RWPE2 (cell line): ENCODE measurements at regions not wholly inside any gene's neighbourhood (a gene's known extent, or its start where the extent isn't known, plus 50 kb on each side); places are given as distances from the start of the nearest gene placed in this dataset.

Source experiments
- ATAC-seq: fragments of 200-7000 bp; cut with Tn5 transposase; 3 replicates; pipeline ENCODE4 v1.9.1; 2021; ENCODE audit warnings: low read depth
- DNase-seq: peaks from one replicate; pipeline ENCODE4 v3.0.0-alpha.2; 2020; ENCODE audit warnings: low spot score
- H3K27ac ChIP-seq: fragments of 450-650 bp; 2 replicates; pipeline ENCODE4 v1.5.1; 2017; ENCODE audit warnings: mild to moderate bottlenecking; ENCODE audit not compliant: poor library complexity, severe bottlenecking
- H3K27me3 ChIP-seq: fragments of 250-450 bp; sonication (Bioruptor Pico); 2 replicates; pipeline ENCODE4 v1.5.1; 2021; ENCODE audit warnings: mild to moderate bottlenecking, moderate library complexity; ENCODE audit not compliant: insufficient read depth, poor library complexity, severe bottlenecking
- H3K36me3 ChIP-seq: fragments of 250-450 bp; sonication (Bioruptor Pico); 2 replicates; pipeline ENCODE4 v1.5.1; 2020; ENCODE audit warnings: low read depth, mild to moderate bottlenecking, moderate library complexity
- H3K4me1 ChIP-seq: fragments of 250-450 bp; sonication (Bioruptor Pico); 2 replicates; pipeline ENCODE4 v1.5.1; 2021; ENCODE audit warnings: mild to moderate bottlenecking, moderate library complexity; ENCODE audit not compliant: insufficient read depth, poor library complexity, severe bottlenecking
- H3K4me3 ChIP-seq: fragments of 250-450 bp; sonication (Bioruptor Pico); 2 replicates; pipeline ENCODE4 v1.5.1; 2021; ENCODE audit warnings: mild to moderate bottlenecking, moderate library complexity; ENCODE audit not compliant: severe bottlenecking
- H3K9me3 ChIP-seq: fragments of 250-450 bp; sonication (Bioruptor Pico); 2 replicates; pipeline ENCODE4 v1.5.1; 2021; ENCODE audit warnings: mild to moderate bottlenecking, moderate library complexity; ENCODE audit not compliant: severe bottlenecking
- TF ChIP-seq, protein P1 (sequence below): fragments of 450-650 bp; IDR thresholded peaks from one replicate; pipeline ENCODE4 v1.5.1; 2017; ENCODE audit warnings: mild to moderate bottlenecking, moderate library complexity; ENCODE audit not compliant: poor library complexity, severe bottlenecking

DNA sequence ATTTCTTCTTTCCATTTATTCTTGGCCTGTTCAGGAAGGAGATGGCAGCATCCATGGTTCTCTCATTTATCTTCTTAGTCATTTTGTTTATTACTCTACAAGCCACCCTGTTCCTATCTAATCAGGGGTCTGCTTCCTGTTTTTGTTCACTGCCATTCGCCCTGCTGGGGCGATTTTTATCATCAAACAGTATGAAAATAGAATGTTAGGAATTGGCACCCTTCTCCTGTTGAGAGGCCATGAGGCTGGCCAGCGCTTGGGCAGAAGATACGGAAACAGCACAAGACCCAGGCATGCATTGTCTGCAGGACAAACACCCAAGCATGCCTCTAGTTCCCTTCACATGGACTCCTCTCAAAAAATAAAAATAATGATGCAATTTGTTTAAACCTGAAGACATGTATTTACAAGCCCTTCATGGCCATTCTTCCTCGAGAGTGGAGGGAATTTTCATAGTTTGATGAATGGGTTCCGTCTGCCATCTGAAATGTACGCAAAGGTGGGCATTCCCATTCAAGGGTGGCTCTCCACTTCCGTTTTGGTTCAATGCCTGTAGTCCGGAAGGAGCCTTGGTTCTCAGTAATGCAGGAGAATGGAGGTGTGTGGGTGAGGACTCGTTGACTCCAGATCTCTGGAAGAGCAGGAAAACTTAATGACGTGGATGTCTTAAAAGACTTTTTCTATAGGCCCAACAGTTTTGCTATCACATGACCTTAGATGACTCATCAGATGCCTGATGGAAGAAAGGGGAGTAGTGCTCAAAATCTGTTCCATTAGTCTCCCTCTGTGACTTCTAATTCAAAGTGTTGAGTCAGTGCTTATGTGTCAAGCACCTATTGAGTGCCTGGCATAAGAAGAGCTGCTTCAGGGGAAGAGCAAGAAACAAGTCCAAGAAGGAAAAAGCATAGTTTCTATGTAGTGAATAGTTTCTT, 252.4 kb upstream of the TBX3 start:
- H3K27ac ChIP-seq = peak overlapping the region; percentile 27

GRCh38 chr12:114935658-114936057, 251.7 kb upstream of the TBX3 start:
- TF ChIP-seq, protein P1, sequence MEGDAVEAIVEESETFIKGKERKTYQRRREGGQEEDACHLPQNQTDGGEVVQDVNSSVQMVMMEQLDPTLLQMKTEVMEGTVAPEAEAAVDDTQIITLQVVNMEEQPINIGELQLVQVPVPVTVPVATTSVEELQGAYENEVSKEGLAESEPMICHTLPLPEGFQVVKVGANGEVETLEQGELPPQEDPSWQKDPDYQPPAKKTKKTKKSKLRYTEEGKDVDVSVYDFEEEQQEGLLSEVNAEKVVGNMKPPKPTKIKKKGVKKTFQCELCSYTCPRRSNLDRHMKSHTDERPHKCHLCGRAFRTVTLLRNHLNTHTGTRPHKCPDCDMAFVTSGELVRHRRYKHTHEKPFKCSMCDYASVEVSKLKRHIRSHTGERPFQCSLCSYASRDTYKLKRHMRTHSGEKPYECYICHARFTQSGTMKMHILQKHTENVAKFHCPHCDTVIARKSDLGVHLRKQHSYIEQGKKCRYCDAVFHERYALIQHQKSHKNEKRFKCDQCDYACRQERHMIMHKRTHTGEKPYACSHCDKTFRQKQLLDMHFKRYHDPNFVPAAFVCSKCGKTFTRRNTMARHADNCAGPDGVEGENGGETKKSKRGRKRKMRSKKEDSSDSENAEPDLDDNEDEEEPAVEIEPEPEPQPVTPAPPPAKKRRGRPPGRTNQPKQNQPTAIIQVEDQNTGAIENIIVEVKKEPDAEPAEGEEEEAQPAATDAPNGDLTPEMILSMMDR = no peak
- peak overlapping the region; percentile 27 for H3K27ac ChIP-seq
- DNase-seq (no peak), ATAC-seq (no peak)
- H3K4me3 ChIP-seq = no peak overlapping the region
- H3K9me3 ChIP-seq = no peaks in the 10 kb centered on the region
- H3K4me1 ChIP-seq = peaks cover 35% of the 10 kb centered on the region
- no peaks in the 10 kb centered on the region for H3K27me3 ChIP-seq
- H3K36me3 ChIP-seq = no peaks in the 10 kb centered on the region

More for the DNA sequence above, 252.4 kb upstream of the TBX3 start:
- Histone ChIP-seq H3K4me3 (no peak overlapping the region), H3K9me3 (no peaks in the 10 kb centered on the region), H3K36me3 (no peaks in the 10 kb centered on the region), H3K27me3 (no peaks in the 10 kb centered on the region), H3K4me1 (peaks cover 35% of the 10 kb centered on the region)
- TF ChIP-seq, protein P1 = no peak
- ATAC-seq (no peak; the same call in 2 of the 3 replicates), DNase-seq (no peak)

- Histone ChIP-seq H3K4me1 (peaks cover 35% of the 10 kb centered on the region), H3K27me3 (no peaks in the 10 kb centered on the region), H3K36me3 (no peaks in the 10 kb centered on the region), H3K4me3 (no peak overlapping the region), H3K27ac (peak overlapping the region; percentile 93), H3K9me3 (no peaks in the 10 kb centered on the region)
- peak; percentile 93 for ATAC-seq
- peak; percentile 92 for DNase-seq
- TF ChIP-seq, protein P1 = no peak
Observed at GRCh38 chr12:114933428-114934160, 249.6 kb upstream of the TBX3 start.

DNA sequence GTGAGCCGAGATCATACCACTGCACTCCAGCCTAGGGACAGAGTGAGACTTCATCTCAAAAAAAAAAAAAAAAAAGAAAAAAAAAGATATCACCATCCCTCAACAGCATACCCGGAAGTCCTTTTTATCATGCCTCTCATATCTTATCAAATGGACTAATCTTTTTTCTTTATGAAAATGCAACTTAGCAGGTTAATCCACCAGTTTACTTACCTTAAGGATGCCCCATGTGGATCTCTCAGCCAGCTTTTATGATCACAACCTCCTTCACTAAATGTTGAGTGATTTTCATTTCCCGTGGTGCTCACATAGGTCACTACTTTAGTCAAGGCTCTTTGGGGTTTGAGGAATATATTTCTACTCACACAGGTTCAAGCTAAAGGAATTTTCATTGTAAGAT, 248.8 kb upstream of the TBX3 start:
- ATAC-seq = no peak
- Histone ChIP-seq H3K4me1 (peaks cover 35% of the 10 kb centered on the region), H3K4me3 (no peak overlapping the region), H3K9me3 (no peaks in the 10 kb centered on the region), H3K27me3 (no peaks in the 10 kb centered on the region), H3K27ac (peak overlapping the region; percentile 93), H3K36me3 (no peaks in the 10 kb centered on the region)
- no peak for DNase-seq
- TF ChIP-seq, protein P1 = no peak
